HEK293 (cell line): ENCODE measurements at regions not wholly inside any gene's neighbourhood (a gene's known extent, or its start where the extent isn't known, plus 50 kb on each side); places are given as distances from the start of the nearest gene placed in this dataset.

ENCODE experiments used
- CTCF ChIA-PET: fragments of 350-600 bp; formaldehyde crosslinking; extraction: SDS; loops from one replicate; lab custom pipeline; 2021; ENCODE audit warnings: antibody characterized with exemption; lab: Yijun Ruan, JAX
- POLR2A ChIA-PET: fragments of 300-600 bp; formaldehyde crosslinking; extraction: SDS; loops from one replicate; lab custom pipeline; 2020; ENCODE audit warnings: antibody characterized with exemption, inconsistent platforms; lab: Yijun Ruan, JAX
- H3K27ac ChIP-seq: fragments of 200-500 bp; sonication (Bioruptor generic); 2 replicates; pipeline ENCODE4 v1.5.1; 2014; ENCODE audit warnings: low read depth, low read length, control low read depth, inconsistent platforms; ENCODE audit errors: extremely low read depth
- H3K36me3 ChIP-seq, 2 experiments: fragments of 200-500 bp in 1 of 2; sonication (Bioruptor generic) in 1 of 2; 1 replicate in 1 of 2; 2 replicates in 1 of 2; pipeline ENCODE4 v1.5.1; 2014 to 2017; ENCODE audit warnings: inconsistent platforms in 2 of 2, low read length in 2 of 2; ENCODE audit not compliant: control insufficient read depth in 2 of 2, insufficient read depth in 1 of 2
- H3K4me1 ChIP-seq: fragments of 200-500 bp; sonication (Bioruptor generic); 2 replicates; pipeline ENCODE4 v1.5.1; 2014; ENCODE audit warnings: mild to moderate bottlenecking, low read length, inconsistent platforms; ENCODE audit not compliant: control insufficient read depth, insufficient read depth
- H3K4me3 ChIP-seq: 2 replicates; pipeline ENCODE4 v1.5.1; 2011; ENCODE audit warnings: low read depth, mild to moderate bottlenecking, control low read depth, low read length, moderate library complexity
- H3K9me3 ChIP-seq: fragments of 200-500 bp; sonication (Bioruptor generic); 2 replicates; pipeline ENCODE4 v1.5.1; 2014; ENCODE audit warnings: low read depth, low read length, inconsistent platforms; ENCODE audit not compliant: control insufficient read depth, insufficient read depth
- KLF1 ChIP-seq: fragments of 450-650 bp; formaldehyde crosslinking; IDR thresholded peaks from 2 replicates; pipeline ENCODE4 v1.5.1; 2016; ENCODE audit warnings: missing biosample characterization, missing genetic modification characterization
- REST ChIP-seq: fragments of 450-650 bp; formaldehyde crosslinking; IDR thresholded peaks from 2 replicates; pipeline ENCODE4 v1.5.1; 2016; ENCODE audit warnings: missing biosample characterization, missing genetic modification characterization
- SP3 ChIP-seq: fragments of 450-650 bp; formaldehyde crosslinking; IDR thresholded peaks from 2 replicates; pipeline ENCODE4 v1.5.1; 2016; ENCODE audit warnings: missing biosample characterization, missing genetic modification characterization
- ZBTB1 ChIP-seq: fragments of 450-650 bp; formaldehyde crosslinking; IDR thresholded peaks from 2 replicates; pipeline ENCODE4 v1.5.1; 2016; ENCODE audit warnings: missing biosample characterization, missing genetic modification characterization
- ZBTB21 ChIP-seq: fragments of 450-650 bp; formaldehyde crosslinking; IDR thresholded peaks from 2 replicates; pipeline ENCODE4 v1.5.1; 2017; ENCODE audit warnings: missing biosample characterization, missing genetic modification characterization
- ZBTB48 ChIP-seq: fragments of 450-650 bp; formaldehyde crosslinking; IDR thresholded peaks from 2 replicates; pipeline ENCODE4 v1.5.1; 2016; ENCODE audit warnings: missing biosample characterization, missing genetic modification characterization
- ZNF140 ChIP-seq: fragments of 450-650 bp; formaldehyde crosslinking; IDR thresholded peaks from 2 replicates; pipeline ENCODE4 v1.5.1; 2016; ENCODE audit warnings: missing biosample characterization, missing genetic modification characterization
- ZNF202 ChIP-seq: fragments of 450-650 bp; formaldehyde crosslinking; IDR thresholded peaks from 2 replicates; pipeline ENCODE4 v1.5.1; 2016; ENCODE audit warnings: missing biosample characterization, missing genetic modification characterization, borderline replicate concordance
- ZNF266 ChIP-seq: fragments of 450-650 bp; formaldehyde crosslinking; IDR thresholded peaks from 2 replicates; pipeline ENCODE4 v1.5.1; 2016; ENCODE audit warnings: missing biosample characterization, missing genetic modification characterization, low read depth
- ZNF292 ChIP-seq: fragments of 450-650 bp; formaldehyde crosslinking; IDR thresholded peaks from 2 replicates; pipeline ENCODE4 v1.5.1; 2016; ENCODE audit warnings: low read depth, missing biosample characterization, missing genetic modification characterization, borderline replicate concordance
- ZNF473 ChIP-seq: fragments of 450-650 bp; formaldehyde crosslinking; IDR thresholded peaks from 2 replicates; pipeline ENCODE4 v1.5.1; 2017; ENCODE audit warnings: missing biosample characterization, missing genetic modification characterization
- ZNF629 ChIP-seq: fragments of 450-650 bp; formaldehyde crosslinking; IDR thresholded peaks from 2 replicates; pipeline ENCODE4 v1.5.1; 2017; ENCODE audit warnings: missing biosample characterization, missing genetic modification characterization
- ZNF654 ChIP-seq: fragments of 450-650 bp; formaldehyde crosslinking; IDR thresholded peaks from 2 replicates; pipeline ENCODE4 v1.5.1; 2016; ENCODE audit warnings: low read depth, missing biosample characterization, missing genetic modification characterization
- ZNF701 ChIP-seq: fragments of 450-650 bp; formaldehyde crosslinking; IDR thresholded peaks from 2 replicates; pipeline ENCODE4 v1.5.1; 2016; ENCODE audit warnings: missing biosample characterization, missing genetic modification characterization
- ZNF747 ChIP-seq: fragments of 450-650 bp; formaldehyde crosslinking; IDR thresholded peaks from 2 replicates; pipeline ENCODE4 v1.5.1; 2016; ENCODE audit warnings: missing biosample characterization, missing genetic modification characterization
- ZNF776 ChIP-seq: fragments of 450-650 bp; formaldehyde crosslinking; IDR thresholded peaks from 2 replicates; pipeline ENCODE4 v1.5.0; 2017; ENCODE audit warnings: missing biosample characterization, missing genetic modification characterization, borderline replicate concordance
- ZXDB ChIP-seq: fragments of 450-650 bp; formaldehyde crosslinking; IDR thresholded peaks from 2 replicates; pipeline ENCODE4 v1.5.1; 2016; ENCODE audit warnings: missing biosample characterization, missing genetic modification characterization
- TF ChIP-seq, protein P1 (sequence below): fragments of 450-650 bp; formaldehyde crosslinking; IDR thresholded peaks from 2 replicates; pipeline ENCODE4 v1.5.1; 2016; ENCODE audit warnings: missing biosample characterization, missing genetic modification characterization
- TF ChIP-seq, protein P2 (sequence below): fragments of 450-650 bp; formaldehyde crosslinking; IDR thresholded peaks from 2 replicates; pipeline ENCODE4 v1.5.1; 2017; ENCODE audit warnings: missing biosample characterization, missing genetic modification characterization
- TF ChIP-seq, protein P3 (sequence below): fragments of 450-650 bp; formaldehyde crosslinking; IDR thresholded peaks from 2 replicates; pipeline ENCODE4; 2016; ENCODE audit warnings: missing biosample characterization, missing genetic modification characterization

DNA sequence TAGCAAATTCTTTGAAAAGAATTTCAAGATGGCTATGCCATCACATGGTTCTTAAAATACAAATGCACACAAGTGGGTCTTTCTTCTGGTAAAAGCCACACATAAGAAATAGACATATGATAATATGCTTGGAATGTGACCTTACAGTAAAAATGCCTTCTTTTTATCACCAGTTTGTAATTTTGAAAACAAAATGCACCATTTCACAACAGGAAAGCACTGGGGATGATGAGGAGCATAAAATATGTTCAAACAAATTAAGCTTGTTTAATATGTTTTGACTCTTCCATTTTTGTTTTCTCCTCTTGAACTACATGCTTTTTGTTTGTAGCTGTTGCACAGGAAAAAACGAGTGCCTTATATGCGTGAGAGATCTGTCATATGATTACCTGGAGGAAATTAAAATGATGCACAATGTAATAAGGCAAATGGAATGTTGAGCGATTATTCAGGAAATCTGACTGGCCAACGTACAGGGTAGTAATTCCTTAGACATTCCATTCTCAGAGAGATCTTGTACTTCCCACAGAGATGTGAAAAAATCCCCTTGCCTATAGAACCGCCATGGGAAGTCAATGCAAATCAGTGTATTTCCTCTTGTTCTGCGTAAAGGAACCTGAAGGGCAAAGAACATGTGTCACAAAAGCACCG is 911.6 kb downstream of the TFAP2A start:
- POLR2A ChIA-PET = interaction anchor here (1.4 kb wide), 1 partner anchor 19 kb away, joined by 3 read pairs; no protein-coding TSS in a partner anchor
- Histone ChIP-seq H3K9me3 (no peaks in the 10 kb centered on the region), H3K27ac (no peak overlapping the region), H3K36me3 (no peaks in the 10 kb centered on the region), H3K4me3 (no peak overlapping the region), H3K4me1 (no peaks in the 10 kb centered on the region)
- TF ChIP-seq ZNF776 (no peak), REST (tag by site-specific recombination) (no peak), ZNF292 (tag by site-specific recombination) (no peak), ZNF629 (no peak), ZBTB21 (tag by site-specific recombination) (no peak), ZNF473 (tag by site-specific recombination) (no peak), ZNF202 (tag by site-specific recombination) (no peak), ZNF701 (no peak), ZNF654 (no peak), ZBTB48 (tag by site-specific recombination) (no peak), ZXDB (no peak), ZNF140 (tag by site-specific recombination) (no peak), SP3 (tag by site-specific recombination) (no peak), ZNF266 (tag by site-specific recombination) (no peak), KLF1 (no peak), ZNF747 (no peak), ZBTB1 (tag by site-specific recombination) (no peak)
- TF ChIP-seq, protein P1, sequence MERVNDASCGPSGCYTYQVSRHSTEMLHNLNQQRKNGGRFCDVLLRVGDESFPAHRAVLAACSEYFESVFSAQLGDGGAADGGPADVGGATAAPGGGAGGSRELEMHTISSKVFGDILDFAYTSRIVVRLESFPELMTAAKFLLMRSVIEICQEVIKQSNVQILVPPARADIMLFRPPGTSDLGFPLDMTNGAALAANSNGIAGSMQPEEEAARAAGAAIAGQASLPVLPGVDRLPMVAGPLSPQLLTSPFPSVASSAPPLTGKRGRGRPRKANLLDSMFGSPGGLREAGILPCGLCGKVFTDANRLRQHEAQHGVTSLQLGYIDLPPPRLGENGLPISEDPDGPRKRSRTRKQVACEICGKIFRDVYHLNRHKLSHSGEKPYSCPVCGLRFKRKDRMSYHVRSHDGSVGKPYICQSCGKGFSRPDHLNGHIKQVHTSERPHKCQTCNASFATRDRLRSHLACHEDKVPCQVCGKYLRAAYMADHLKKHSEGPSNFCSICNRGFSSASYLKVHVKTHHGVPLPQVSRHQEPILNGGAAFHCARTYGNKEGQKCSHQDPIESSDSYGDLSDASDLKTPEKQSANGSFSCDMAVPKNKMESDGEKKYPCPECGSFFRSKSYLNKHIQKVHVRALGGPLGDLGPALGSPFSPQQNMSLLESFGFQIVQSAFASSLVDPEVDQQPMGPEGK (tag by site-specific recombination) = no peak
- TF ChIP-seq, protein P2, sequence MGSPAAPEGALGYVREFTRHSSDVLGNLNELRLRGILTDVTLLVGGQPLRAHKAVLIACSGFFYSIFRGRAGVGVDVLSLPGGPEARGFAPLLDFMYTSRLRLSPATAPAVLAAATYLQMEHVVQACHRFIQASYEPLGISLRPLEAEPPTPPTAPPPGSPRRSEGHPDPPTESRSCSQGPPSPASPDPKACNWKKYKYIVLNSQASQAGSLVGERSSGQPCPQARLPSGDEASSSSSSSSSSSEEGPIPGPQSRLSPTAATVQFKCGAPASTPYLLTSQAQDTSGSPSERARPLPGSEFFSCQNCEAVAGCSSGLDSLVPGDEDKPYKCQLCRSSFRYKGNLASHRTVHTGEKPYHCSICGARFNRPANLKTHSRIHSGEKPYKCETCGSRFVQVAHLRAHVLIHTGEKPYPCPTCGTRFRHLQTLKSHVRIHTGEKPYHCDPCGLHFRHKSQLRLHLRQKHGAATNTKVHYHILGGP = no peak
- TF ChIP-seq, protein P3, sequence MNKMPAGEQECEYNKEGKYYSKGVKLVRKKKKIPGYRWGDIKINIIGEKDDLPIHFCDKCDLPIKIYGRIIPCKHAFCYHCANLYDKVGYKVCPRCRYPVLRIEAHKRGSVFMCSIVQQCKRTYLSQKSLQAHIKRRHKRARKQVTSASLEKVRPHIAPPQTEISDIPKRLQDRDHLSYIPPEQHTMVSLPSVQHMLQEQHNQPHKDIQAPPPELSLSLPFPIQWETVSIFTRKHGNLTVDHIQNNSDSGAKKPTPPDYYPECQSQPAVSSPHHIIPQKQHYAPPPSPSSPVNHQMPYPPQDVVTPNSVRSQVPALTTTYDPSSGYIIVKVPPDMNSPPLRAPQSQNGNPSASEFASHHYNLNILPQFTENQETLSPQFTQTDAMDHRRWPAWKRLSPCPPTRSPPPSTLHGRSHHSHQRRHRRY (tag by site-specific recombination) = no peak
- CTCF ChIA-PET = interaction anchor here (0.5 to 0.9 kb wide), 3 partner anchors 19 to 471 kb away, joined by 3 to 4 read pairs (median 3); no protein-coding TSS in a partner anchor
